IMR-90 (cell line): ENCODE measurements at regions not wholly inside any gene's neighbourhood (a gene's known extent, or its start where the extent isn't known, plus 50 kb on each side); places are given as distances from the start of the nearest gene placed in this dataset.
A peak's percentile ranks its signal among the peaks of the same experiment; 100 is the strongest.

ENCODE experiments used
- ATAC-seq: fragments of 200-7000 bp; cut with Tn5 transposase; 2 replicates; pipeline ENCODE4 v1.9.1; 2020; ENCODE audit warnings: low read depth, mild to moderate bottlenecking, moderate library complexity
- BruUV-seq: library from RNA; stranded (reverse); fragments of 400-500 nt; replicated peaks from 2 replicates; lab custom pipeline; 2021; lab: Mats Ljungman, UMichigan
- CTCF ChIA-PET: fragments of 300-600 bp; formaldehyde crosslinking; extraction: SDS; loops from one replicate; lab custom pipeline; 2021; ENCODE audit warnings: antibody characterized with exemption; lab: Yijun Ruan, JAX
- POLR2A ChIA-PET: fragments of 300-600 bp; sonication (Branson Sonifier 250); formaldehyde crosslinking; loops from one replicate; lab custom pipeline; 2022; ENCODE audit warnings: antibody characterized with exemption; ENCODE audit not compliant: unreplicated experiment; lab: Charles Lee
- DNase-seq: peaks from one replicate; pipeline ENCODE4 v3.0.0; 2013
- H2AFZ ChIP-seq: replicated peaks from 2 replicates; pipeline ENCODE3; 2013; ENCODE audit warnings: low read length, mild to moderate bottlenecking; ENCODE audit not compliant: poor library complexity
- H2AK5ac ChIP-seq: 2 replicates; pipeline ENCODE4 v1.6.1; 2013; ENCODE audit warnings: low read depth, low read length, inconsistent platforms
- H2AK9ac ChIP-seq: replicated peaks from 2 replicates; pipeline ENCODE3; 2013; ENCODE audit warnings: mild to moderate bottlenecking, low read depth, low read length, moderate library complexity; ENCODE audit not compliant: poor library complexity
- H2BK120ac ChIP-seq: 2 replicates; pipeline ENCODE4 v1.6.1; 2013; ENCODE audit warnings: low read depth, low read length, inconsistent platforms
- H2BK15ac ChIP-seq: 3 replicates; pipeline ENCODE4 v1.6.1; 2013; ENCODE audit warnings: low read depth, low read length, inconsistent platforms
- H2BK20ac ChIP-seq: 2 replicates; pipeline ENCODE4 v1.6.1; 2013; ENCODE audit warnings: low read depth, mild to moderate bottlenecking, inconsistent platforms, low read length, moderate library complexity
- H2BK5ac ChIP-seq: 2 replicates; pipeline ENCODE4 v1.6.1; 2013; ENCODE audit warnings: mild to moderate bottlenecking, low read depth, low read length, inconsistent platforms; ENCODE audit not compliant: poor library complexity, severe bottlenecking
- H3K14ac ChIP-seq: replicated peaks from 2 replicates; pipeline ENCODE4 v1.6.1; 2013; ENCODE audit warnings: low read depth, low read length, inconsistent platforms
- H3K18ac ChIP-seq: 2 replicates; pipeline ENCODE4 v1.6.1; 2013; ENCODE audit warnings: low read depth, low read length, control low read depth
- H3K23ac ChIP-seq: 2 replicates; pipeline ENCODE4 v1.6.1; 2013; ENCODE audit warnings: low read depth, low read length, inconsistent platforms
- H3K27ac ChIP-seq: 2 replicates; pipeline ENCODE4 v1.5.1; 2013; ENCODE audit warnings: mild to moderate bottlenecking, control low read depth, low read length; ENCODE audit not compliant: insufficient read depth
- H3K27me3 ChIP-seq: 2 replicates; pipeline ENCODE4 v1.6.1; 2013; ENCODE audit warnings: low read length; ENCODE audit not compliant: control insufficient read depth, insufficient read depth
- H3K36me3 ChIP-seq: 2 replicates; pipeline ENCODE4 v1.6.1; 2013; ENCODE audit warnings: low read length, mixed read lengths; ENCODE audit not compliant: control insufficient read depth, insufficient read depth
- H3K4ac ChIP-seq: 2 replicates; pipeline ENCODE4 v1.6.1; 2013; ENCODE audit warnings: low read depth, low read length, inconsistent platforms
- H3K4me1 ChIP-seq: 2 replicates; pipeline ENCODE4 v1.6.1; 2013; ENCODE audit warnings: low read length, mixed read lengths; ENCODE audit not compliant: control insufficient read depth, insufficient read depth
- H3K4me2 ChIP-seq: 2 replicates; pipeline ENCODE4 v1.6.1; 2013; ENCODE audit warnings: low read depth, mild to moderate bottlenecking, control low read depth, low read length, moderate library complexity
- H3K4me3 ChIP-seq: 2 replicates; pipeline ENCODE4 v1.5.1; 2013; ENCODE audit warnings: low read depth, mild to moderate bottlenecking, control low read depth, low read length, moderate library complexity; ENCODE audit not compliant: insufficient read depth
- H3K56ac ChIP-seq: 2 replicates; pipeline ENCODE4 v1.6.1; 2013; ENCODE audit warnings: low read length, inconsistent platforms; ENCODE audit not compliant: insufficient read depth; ENCODE audit errors: extremely low read depth
- H3K79me1 ChIP-seq, 2 experiments: 2 replicates each; pipeline ENCODE4 v1.6.1; 2013; ENCODE audit warnings: low read length in 2 of 2, inconsistent platforms in 1 of 2, low read depth in 1 of 2
- H3K9ac ChIP-seq: 2 replicates; pipeline ENCODE4 v1.6.1; 2013; ENCODE audit warnings: low read depth, low read length, control low read depth
- H3K9me1 ChIP-seq: 2 replicates; pipeline ENCODE4 v1.6.1; 2013; ENCODE audit warnings: low read length, inconsistent platforms; ENCODE audit not compliant: insufficient read depth
- H3K9me3 ChIP-seq: 2 replicates; pipeline ENCODE4 v1.6.1; 2013; ENCODE audit warnings: low read length; ENCODE audit not compliant: control insufficient read depth, insufficient read depth
- H4K20me1 ChIP-seq: 2 replicates; pipeline ENCODE4 v1.6.1; 2013; ENCODE audit warnings: low read length, inconsistent platforms; ENCODE audit not compliant: insufficient read depth
- H4K5ac ChIP-seq: 2 replicates; pipeline ENCODE4 v1.6.1; 2013; ENCODE audit warnings: mild to moderate bottlenecking, low read depth, low read length, control low read depth
- H4K8ac ChIP-seq, 2 experiments: 2 replicates each; pipeline ENCODE4 v1.6.1; 2013; ENCODE audit warnings: low read depth in 2 of 2, low read length in 2 of 2, control low read depth in 1 of 2, inconsistent platforms in 1 of 2
- H4K91ac ChIP-seq: 2 replicates; pipeline ENCODE4 v1.6.1; 2013; ENCODE audit warnings: low read depth, low read length, inconsistent platforms; ENCODE audit not compliant: insufficient read depth
- BHLHE40 ChIP-seq: fragments of 150-350 bp; IDR thresholded peaks from 2 replicates; pipeline ENCODE4 v1.6.1; 2016; ENCODE audit warnings: mild to moderate bottlenecking, low read depth, low read length
- CEBPB ChIP-seq: IDR thresholded peaks from 2 replicates; pipeline ENCODE4 v1.6.1; 2012; ENCODE audit warnings: low read depth, low read length, improper control_type of control experiment
- CHD1 ChIP-seq: IDR thresholded peaks from 2 replicates; pipeline ENCODE4 v1.6.1; 2012; ENCODE audit warnings: low read depth, low read length, improper control_type of control experiment
- FOS ChIP-seq: fragments of 150-350 bp; IDR thresholded peaks from 2 replicates; pipeline ENCODE4 v1.6.1; 2016; ENCODE audit warnings: low read depth, low read length
- MAFK ChIP-seq: IDR thresholded peaks from 2 replicates; pipeline ENCODE4 v1.6.1; 2012; ENCODE audit warnings: low read depth, low read length, improper control_type of control experiment
- MAZ ChIP-seq: IDR thresholded peaks from 2 replicates; pipeline ENCODE4 v1.6.1; 2012; ENCODE audit warnings: low read depth, mild to moderate bottlenecking, low read length, improper control_type of control experiment, moderate library complexity, borderline replicate concordance
- MXI1 ChIP-seq: IDR thresholded peaks from 2 replicates; pipeline ENCODE4 v1.6.1; 2012; ENCODE audit warnings: low read depth, mild to moderate bottlenecking, low read length, moderate library complexity, borderline replicate concordance
- NFE2L2 ChIP-seq: fragments of 150-350 bp; IDR thresholded peaks from 2 replicates; pipeline ENCODE4 v1.6.1; 2016; ENCODE audit warnings: low read depth, mild to moderate bottlenecking, low read length
- POLR2A ChIP-seq: IDR thresholded peaks from 2 replicates; pipeline ENCODE4 v1.6.1; 2012; ENCODE audit warnings: mild to moderate bottlenecking, low read depth, low read length
- RAD21 ChIP-seq: IDR thresholded peaks from 2 replicates; pipeline ENCODE4 v1.6.1; 2012; ENCODE audit warnings: low read length, improper control_type of control experiment
- RCOR1 ChIP-seq: IDR thresholded peaks from 2 replicates; pipeline ENCODE4 v1.6.1; 2012; ENCODE audit warnings: mild to moderate bottlenecking, low read length, improper control_type of control experiment; ENCODE audit not compliant: insufficient replicate concordance
- RFX5 ChIP-seq: IDR thresholded peaks from 2 replicates; pipeline ENCODE4 v1.8.0; 2012; ENCODE audit warnings: low read depth, mild to moderate bottlenecking, low read length, moderate library complexity
- SMC3 ChIP-seq: fragments of 150-350 bp; IDR thresholded peaks from 2 replicates; pipeline ENCODE4 v1.6.1; 2016; ENCODE audit warnings: low read depth, mild to moderate bottlenecking, antibody characterized with exemption, low read length, moderate library complexity
- WGBS, 2 experiments: methylation state at CpG; one replicate each; pipeline versions ENCODE4 v1.1.5 to v1.1.7; 2013; ENCODE audit warnings: missing lambda C conversion rate in 2 of 2; ENCODE audit not compliant: insufficient read length in 1 of 2; ENCODE audit errors: extremely low coverage in 2 of 2; 5-methylcytosine and 5-hydroxymethylcytosine counted together
- dilution Hi-C: fragments of 300-500 bp; cut with HindIII; formaldehyde crosslinking; loops from one replicate; pipeline ENCODE4 v1.14.3; 2018; ENCODE audit warnings: low sequenced_read_pairs; ENCODE audit not compliant: unreplicated experiment
- in situ Hi-C: fragments of 300-500 bp; cut with MboI; formaldehyde crosslinking; loops from 3 replicates; pipeline ENCODE4 v1.14.3; 2019; ENCODE audit warnings: low sequenced_read_pairs, inconsistent platforms, mixed read lengths
- intact Hi-C: fragments of 100-400 bp; cut with micrococcal nuclease; formaldehyde crosslinking; loops from 2 replicates; pipeline ENCODE4 v1.10.0; 2022
- TF ChIP-seq, protein P1 (sequence below): fragments of 150-350 bp; IDR thresholded peaks from 2 replicates; pipeline ENCODE4 v1.6.1; 2017; ENCODE audit warnings: mild to moderate bottlenecking, antibody characterized with exemption, low read length, low read depth
- TF ChIP-seq, protein P2 (sequence below): fragments of 150-350 bp; IDR thresholded peaks from 2 replicates; pipeline ENCODE4 v1.6.1; 2016; ENCODE audit warnings: low read depth, mild to moderate bottlenecking, low read length, moderate library complexity, borderline replicate concordance
- TF ChIP-seq, protein P3 (sequence below): conservative IDR thresholded peaks from 2 replicates; pipeline ENCODE4 v1.5.1; 2012; ENCODE audit warnings: mild to moderate bottlenecking, low read depth, low read length, improper control_type of control experiment

DNA sequence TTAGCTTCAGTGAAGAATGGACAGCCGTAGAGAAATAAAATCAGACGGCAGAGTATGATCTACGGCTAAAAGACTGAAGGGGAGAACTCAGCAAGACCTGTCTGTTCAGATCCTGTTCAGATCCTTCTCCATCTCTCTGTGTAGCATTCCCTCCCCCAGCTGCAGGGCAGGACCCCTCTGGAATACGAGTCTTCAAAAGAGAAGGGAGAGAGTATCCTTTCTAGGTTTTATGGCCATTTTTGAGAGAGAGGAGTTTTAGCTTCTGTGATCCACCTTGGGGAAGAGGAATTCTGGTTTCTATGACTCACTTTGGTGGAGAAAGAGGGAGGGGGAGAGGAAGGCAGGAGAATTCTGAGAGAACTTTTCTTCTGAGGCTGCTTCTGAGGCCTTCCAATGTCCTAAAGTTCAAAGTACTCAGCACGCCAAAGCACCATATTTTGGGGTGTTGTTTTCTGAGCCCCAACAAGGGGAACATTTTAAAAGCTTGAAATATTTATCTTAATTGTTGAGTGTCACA, 194.4 kb upstream of the TLE4 start:
- no peak overlapping the region for H3K14ac ChIP-seq
- DNase-seq = peak; percentile 54
- no peaks in the 10 kb centered on the region for H3K36me3 ChIP-seq
- no peak overlapping the region for H3K4me2 ChIP-seq
- H2AFZ ChIP-seq = peak overlapping the region; percentile 65
- H4K91ac ChIP-seq = no peak overlapping the region
- no peaks in the 10 kb centered on the region; the same call in 1 of the 2 replicates for H3K27me3 ChIP-seq
- H2BK120ac ChIP-seq = peak overlapping the region; percentile 73
- H3K23ac ChIP-seq = no peak overlapping the region
- TF ChIP-seq RAD21 = no peak
- TF ChIP-seq MAZ = no peak
- TF ChIP-seq MXI1 = no peak
- TF ChIP-seq CHD1 = no peak
- no peak for TF ChIP-seq SMC3
- no peak for TF ChIP-seq FOS
- no peak for TF ChIP-seq NFE2L2
- TF ChIP-seq, protein P1, sequence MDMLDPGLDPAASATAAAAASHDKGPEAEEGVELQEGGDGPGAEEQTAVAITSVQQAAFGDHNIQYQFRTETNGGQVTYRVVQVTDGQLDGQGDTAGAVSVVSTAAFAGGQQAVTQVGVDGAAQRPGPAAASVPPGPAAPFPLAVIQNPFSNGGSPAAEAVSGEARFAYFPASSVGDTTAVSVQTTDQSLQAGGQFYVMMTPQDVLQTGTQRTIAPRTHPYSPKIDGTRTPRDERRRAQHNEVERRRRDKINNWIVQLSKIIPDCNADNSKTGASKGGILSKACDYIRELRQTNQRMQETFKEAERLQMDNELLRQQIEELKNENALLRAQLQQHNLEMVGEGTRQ = no peak
- TF ChIP-seq BHLHE40 = no peak
- TF ChIP-seq, protein P2, sequence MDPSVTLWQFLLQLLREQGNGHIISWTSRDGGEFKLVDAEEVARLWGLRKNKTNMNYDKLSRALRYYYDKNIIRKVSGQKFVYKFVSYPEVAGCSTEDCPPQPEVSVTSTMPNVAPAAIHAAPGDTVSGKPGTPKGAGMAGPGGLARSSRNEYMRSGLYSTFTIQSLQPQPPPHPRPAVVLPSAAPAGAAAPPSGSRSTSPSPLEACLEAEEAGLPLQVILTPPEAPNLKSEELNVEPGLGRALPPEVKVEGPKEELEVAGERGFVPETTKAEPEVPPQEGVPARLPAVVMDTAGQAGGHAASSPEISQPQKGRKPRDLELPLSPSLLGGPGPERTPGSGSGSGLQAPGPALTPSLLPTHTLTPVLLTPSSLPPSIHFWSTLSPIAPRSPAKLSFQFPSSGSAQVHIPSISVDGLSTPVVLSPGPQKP = no peak
- no peak for TF ChIP-seq POLR2A
- no peak for TF ChIP-seq RCOR1
- TF ChIP-seq, protein P3, sequence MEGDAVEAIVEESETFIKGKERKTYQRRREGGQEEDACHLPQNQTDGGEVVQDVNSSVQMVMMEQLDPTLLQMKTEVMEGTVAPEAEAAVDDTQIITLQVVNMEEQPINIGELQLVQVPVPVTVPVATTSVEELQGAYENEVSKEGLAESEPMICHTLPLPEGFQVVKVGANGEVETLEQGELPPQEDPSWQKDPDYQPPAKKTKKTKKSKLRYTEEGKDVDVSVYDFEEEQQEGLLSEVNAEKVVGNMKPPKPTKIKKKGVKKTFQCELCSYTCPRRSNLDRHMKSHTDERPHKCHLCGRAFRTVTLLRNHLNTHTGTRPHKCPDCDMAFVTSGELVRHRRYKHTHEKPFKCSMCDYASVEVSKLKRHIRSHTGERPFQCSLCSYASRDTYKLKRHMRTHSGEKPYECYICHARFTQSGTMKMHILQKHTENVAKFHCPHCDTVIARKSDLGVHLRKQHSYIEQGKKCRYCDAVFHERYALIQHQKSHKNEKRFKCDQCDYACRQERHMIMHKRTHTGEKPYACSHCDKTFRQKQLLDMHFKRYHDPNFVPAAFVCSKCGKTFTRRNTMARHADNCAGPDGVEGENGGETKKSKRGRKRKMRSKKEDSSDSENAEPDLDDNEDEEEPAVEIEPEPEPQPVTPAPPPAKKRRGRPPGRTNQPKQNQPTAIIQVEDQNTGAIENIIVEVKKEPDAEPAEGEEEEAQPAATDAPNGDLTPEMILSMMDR = no peak
- TF ChIP-seq MAFK = no peak
- TF ChIP-seq CEBPB = no peak
- TF ChIP-seq RFX5 = no peak
- ChIA-PET CTCF (no interaction called here), POLR2A (no interaction called here)
- H2BK15ac ChIP-seq = peak overlapping the region; percentile 5; the same call in 1 of the 3 replicates
- H4K8ac ChIP-seq = no peak overlapping the region
- no peak overlapping the region for H2BK5ac ChIP-seq
- BruUV-seq = no TSS peak
- no peak overlapping the region for H3K4me3 ChIP-seq
- no peaks in the 10 kb centered on the region for H3K79me1 ChIP-seq
- H2AK5ac ChIP-seq = no peak overlapping the region
- H3K9me1 ChIP-seq = no peaks in the 10 kb centered on the region
- no peak overlapping the region for H3K9ac ChIP-seq
- H2BK20ac ChIP-seq = peak overlapping the region; percentile 20; the same call in 1 of the 2 replicates
- intact Hi-C loops = no loop called here
- H4K20me1 ChIP-seq = no peaks in the 10 kb centered on the region
- no peak overlapping the region for H4K5ac ChIP-seq
- peak overlapping the region; percentile 23; the same call in 1 of the 2 replicates for H3K18ac ChIP-seq
- peaks cover 4% of the 10 kb centered on the region; the same call in 1 of the 2 replicates for H3K4me1 ChIP-seq
- ATAC-seq = peak; percentile 60
- dilution Hi-C loops = no loop called here
- H3K56ac ChIP-seq = no peak overlapping the region
- WGBS, 2 experiments = 100% methylated on average over 1 of the region's 5 CpGs; no CpG with 5 or more reads in 1 of the 2 experiments
- in situ Hi-C loops = no loop called here
- no peak overlapping the region for H2AK9ac ChIP-seq
- no peak overlapping the region for H3K27ac ChIP-seq
- peaks cover 4% of the 10 kb centered on the region; the same call in 1 of the 2 replicates for H3K9me3 ChIP-seq
- no peak overlapping the region; the same call in 1 of the 2 replicates for H3K4ac ChIP-seq
